ENCODE measurements at regions not wholly inside any gene's neighbourhood (a gene's known extent, or its start where the extent isn't known, plus 50 kb on each side); places are given as distances from the start of the nearest gene placed in this dataset.
A peak's percentile ranks its signal among the peaks of the same experiment; 100 is the strongest.

DNA sequence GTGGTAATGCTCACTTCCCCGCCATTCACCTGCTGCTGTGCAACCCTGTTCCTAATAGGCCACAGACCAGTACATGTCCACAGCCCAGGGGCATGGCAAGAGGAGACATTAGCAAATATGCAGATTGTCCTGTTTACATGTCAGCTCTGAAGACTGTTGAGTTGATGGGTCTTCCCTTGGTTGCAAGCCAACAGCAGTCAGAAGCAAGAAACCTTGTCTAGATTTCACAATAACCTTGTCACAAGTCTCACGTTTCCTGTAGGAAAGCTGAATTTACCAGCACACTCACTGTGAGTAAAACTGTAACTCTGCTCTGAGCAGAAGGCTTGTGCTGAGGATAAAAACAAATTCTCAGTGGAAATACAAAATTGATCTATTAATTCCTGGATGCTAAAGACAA lies 195.1 kb downstream of the HLX start:
- Mint-ChIP-seq H3K9me3 (peaks cover 0 to 4% of the 10 kb centered on the region in 2 donors), H3K36me3 (no peaks in the 10 kb centered on the region), H3K27ac (no peak overlapping the region)
- DNase-seq (ENCODE audit: low spot score in 2 of 2) (no peak), ATAC-seq (peak in 1 of 2 donors; percentile 41)

DNA sequence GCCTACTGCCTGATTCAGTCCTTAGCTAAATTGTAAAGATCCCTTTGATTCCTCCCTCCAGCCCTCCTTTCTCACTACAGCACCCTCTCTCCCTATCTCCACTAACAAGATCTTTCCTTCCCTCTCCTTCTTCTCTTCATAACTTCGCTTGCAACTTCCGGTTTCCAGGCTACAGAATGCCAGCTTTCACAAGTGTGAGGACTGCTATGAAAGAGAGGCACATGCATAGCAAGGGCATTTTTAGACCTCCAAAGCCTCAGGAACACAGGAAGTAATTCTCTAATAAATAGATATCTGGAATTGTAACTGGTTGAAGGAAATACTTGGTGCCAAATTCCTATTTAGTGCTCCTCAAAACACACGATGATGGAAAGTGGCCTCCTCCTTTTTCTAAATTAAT lies 196.7 kb downstream of the HLX start:
- Mint-ChIP-seq H3K9me3 (peaks cover 0 to 4% of the 10 kb centered on the region in 2 donors), H3K36me3 (no peaks in the 10 kb centered on the region), H3K27ac (peak overlapping the region in 1 of 2 donors; percentile 3)
- ATAC-seq = no peak
- no peak for DNase-seq (ENCODE audit: low spot score in 2 of 2)

GRCh38 chr1:221076391-221076811 lies 197.2 kb downstream of the HLX start:
- DNase-seq (ENCODE audit: low spot score in 2 of 2) (no peak), ATAC-seq (no peak)
- no peaks in the 10 kb centered on the region for H3K36me3 Mint-ChIP-seq
- peaks cover 0 to 4% of the 10 kb centered on the region in 2 donors for H3K9me3 Mint-ChIP-seq
- H3K27ac Mint-ChIP-seq = no peak overlapping the region

- Mint-ChIP-seq H3K27ac (no peak overlapping the region), H3K9me3 (peaks cover 0 to 4% of the 10 kb centered on the region in 2 donors), H3K36me3 (no peaks in the 10 kb centered on the region)
- no peak for DNase-seq (ENCODE audit: low spot score in 2 of 2)
- ATAC-seq = no peak
These were observed 199.2 kb downstream of the HLX start for GRCh38 chr1:221078260-221078965.

DNA sequence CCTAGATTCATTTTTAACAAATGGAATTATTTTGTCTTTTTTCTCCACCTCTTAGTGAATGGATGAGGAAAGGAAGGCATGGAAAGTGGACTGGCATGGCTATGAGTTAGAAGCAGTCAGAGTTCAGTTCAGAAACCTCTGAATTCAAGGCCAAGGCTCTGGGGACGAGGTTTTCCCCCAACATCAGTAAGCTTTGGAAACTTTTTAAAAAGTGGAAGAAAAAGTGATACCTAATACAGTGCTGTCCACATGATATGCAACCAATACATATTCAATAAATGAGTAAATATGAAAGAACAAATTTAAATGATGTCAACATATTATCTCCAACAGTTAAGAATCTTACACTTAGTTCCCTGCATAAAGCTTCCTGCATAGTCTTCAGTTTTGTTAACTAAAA lies 204.7 kb downstream of the HLX start:
- no peak for DNase-seq (ENCODE audit: low spot score in 2 of 2)
- Mint-ChIP-seq H3K27ac (no peak overlapping the region), H3K36me3 (no peaks in the 10 kb centered on the region), H3K9me3 (peaks cover 3 to 4% of the 10 kb centered on the region in 2 donors)
- ATAC-seq = peak in 1 of 2 donors; percentile 11

DNA sequence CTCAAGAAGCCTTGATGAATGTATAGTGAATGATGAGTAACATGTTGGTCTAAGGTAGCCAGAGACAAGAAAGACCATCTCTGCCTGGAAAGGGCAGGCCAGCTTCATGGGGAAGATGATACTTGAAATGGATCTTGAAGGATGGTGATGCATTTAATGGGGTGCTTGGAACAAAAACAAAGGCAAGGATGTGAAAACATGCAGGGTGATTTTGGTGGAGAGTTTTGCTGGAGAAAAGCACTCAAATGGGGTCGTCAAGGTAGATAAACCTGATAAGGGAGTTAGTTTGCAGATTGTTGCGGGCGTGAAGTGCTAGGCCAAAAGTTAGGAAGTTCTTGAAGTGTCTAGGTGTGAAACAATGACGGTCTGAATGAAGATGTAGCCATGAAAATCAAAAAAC lies 205.4 kb downstream of the HLX start:
- ATAC-seq (no peak), DNase-seq (ENCODE audit: low spot score in 2 of 2) (no peak)
- Mint-ChIP-seq H3K9me3 (peaks cover 3 to 4% of the 10 kb centered on the region in 2 donors), H3K27ac (no peak overlapping the region), H3K36me3 (no peaks in the 10 kb centered on the region)

GRCh38 chr1:221085701-221086375 lies 206.6 kb downstream of the HLX start:
- Mint-ChIP-seq H3K9me3 (peaks cover 3 to 4% of the 10 kb centered on the region in 2 donors), H3K27ac (no peak overlapping the region), H3K36me3 (no peaks in the 10 kb centered on the region)
- no peak for ATAC-seq
- no peak for DNase-seq (ENCODE audit: low spot score in 2 of 2)

- ATAC-seq (no peak), DNase-seq (ENCODE audit: low spot score in 2 of 2) (no peak)
- H3K36me3 Mint-ChIP-seq = no peaks in the 10 kb centered on the region
- H3K9me3 Mint-ChIP-seq = peaks cover 3 to 4% of the 10 kb centered on the region in 2 donors
- H3K27ac Mint-ChIP-seq = no peak overlapping the region
These were observed 208.7 kb downstream of the HLX start for GRCh38 chr1:221087919-221088318.

DNA sequence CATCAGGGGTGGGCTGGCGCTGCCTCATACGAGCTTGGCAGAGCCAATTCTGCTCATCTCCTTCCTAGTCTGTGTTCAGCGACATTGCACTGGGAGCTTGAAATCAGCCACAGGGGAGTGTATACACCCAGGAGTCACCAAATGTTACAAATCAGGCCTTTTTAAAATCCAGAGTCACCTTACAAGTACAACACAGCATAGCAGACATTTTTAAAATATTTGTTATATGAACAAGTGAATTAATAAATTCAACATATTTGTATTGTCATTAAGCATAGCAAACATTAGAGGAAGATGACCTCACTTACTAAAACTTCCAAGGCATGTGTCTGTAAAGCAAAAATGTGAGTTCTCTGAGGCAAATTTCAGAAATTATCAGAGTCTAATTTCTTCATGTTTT lies 210.0 kb downstream of the HLX start:
- no peak overlapping the region for H3K27ac Mint-ChIP-seq
- ATAC-seq (no peak), DNase-seq (ENCODE audit: low spot score in 2 of 2) (no peak)
- peaks cover 3 to 4% of the 10 kb centered on the region in 2 donors for H3K9me3 Mint-ChIP-seq
- H3K36me3 Mint-ChIP-seq = no peaks in the 10 kb centered on the region

DNA sequence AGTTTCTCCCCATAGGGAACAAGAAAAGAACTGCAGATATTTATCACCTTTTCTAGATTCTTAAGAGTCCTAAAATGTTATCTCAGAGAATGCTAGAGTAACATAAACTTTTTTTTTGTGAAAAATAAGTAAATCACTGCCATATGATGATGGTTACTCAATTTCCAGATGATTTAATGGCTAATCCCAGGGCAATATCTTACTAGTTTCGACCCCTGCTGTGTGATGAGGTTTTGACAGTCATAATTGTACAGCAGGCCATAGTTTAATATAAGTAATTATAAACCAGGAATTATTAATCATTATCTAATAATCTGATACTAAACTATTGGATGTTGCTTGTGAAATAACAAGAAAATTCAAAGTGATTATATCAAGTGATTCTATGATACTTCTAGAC lies 210.6 kb downstream of the HLX start:
- ATAC-seq (no peak), DNase-seq (ENCODE audit: low spot score in 2 of 2) (no peak)
- Mint-ChIP-seq H3K36me3 (no peaks in the 10 kb centered on the region), H3K27ac (no peak overlapping the region), H3K9me3 (peaks cover 0 to under 1% of the 10 kb centered on the region in 2 donors)

GRCh38 chr1:221093903-221094791 lies 214.9 kb downstream of the HLX start:
- Mint-ChIP-seq H3K27ac (no peak overlapping the region), H3K36me3 (peaks cover 10% of the 10 kb centered on the region in 2 donors), H3K9me3 (peaks cover 9% of the 10 kb centered on the region in 2 donors)
- no peak for DNase-seq (ENCODE audit: low spot score in 2 of 2)
- ATAC-seq = no peak

GRCh38 chr1:221097479-221098281 lies 218.4 kb downstream of the HLX start:
- no peak for DNase-seq (ENCODE audit: low spot score in 2 of 2)
- Mint-ChIP-seq H3K27ac (peak overlapping the region in 1 of 2 donors; percentile 1), H3K36me3 (peaks cover 14 to 20% of the 10 kb centered on the region in 2 donors), H3K9me3 (peaks cover 13 to 15% of the 10 kb centered on the region in 2 donors)
- peak in 1 of 2 donors; percentile 82 for ATAC-seq

DNA sequence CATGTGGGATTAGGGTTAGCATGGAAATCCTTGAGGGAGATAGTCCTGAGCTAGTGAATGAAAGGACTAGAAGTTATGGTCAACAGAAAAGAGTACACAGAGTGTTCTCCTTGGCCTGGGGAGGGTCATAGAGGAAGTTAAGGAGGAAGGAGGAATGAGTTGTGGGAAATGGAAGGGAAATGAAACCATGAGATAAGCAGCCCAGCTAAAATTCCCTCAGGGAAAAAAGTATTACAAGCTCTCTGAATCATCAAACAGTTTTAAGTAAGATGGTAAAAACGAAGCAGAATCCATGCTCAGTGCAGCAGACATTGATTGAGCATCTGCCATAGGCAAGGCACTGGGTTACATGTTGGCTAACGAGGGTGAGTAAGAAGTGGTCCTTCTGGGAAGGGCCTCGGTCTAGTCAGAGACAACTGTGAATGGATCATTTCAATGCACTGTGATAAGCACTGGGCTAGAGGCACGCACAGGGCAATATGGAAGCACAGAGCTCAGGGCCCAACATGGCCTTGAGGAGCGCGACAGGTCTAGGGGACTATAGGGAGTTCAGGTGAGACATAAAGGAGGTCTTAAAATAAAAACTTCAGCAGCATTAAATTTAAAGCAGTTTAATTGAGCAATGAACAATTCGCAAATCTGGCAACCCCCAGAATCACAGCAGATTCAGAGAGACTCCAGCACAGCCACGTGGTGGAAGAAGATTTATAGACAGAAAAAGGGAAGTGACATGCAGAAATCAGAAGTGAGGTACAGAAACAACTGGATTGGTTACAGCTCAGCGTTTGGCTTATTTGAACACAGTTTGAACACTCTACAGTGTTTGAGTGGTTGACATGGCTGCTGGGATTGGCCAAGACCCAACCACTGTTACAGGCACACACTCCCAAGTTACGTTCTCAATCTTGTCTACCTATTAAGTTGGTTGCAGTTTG lies 219.5 kb downstream of the HLX start:
- ATAC-seq = no peak
- Mint-ChIP-seq H3K36me3 (peaks cover 14 to 21% of the 10 kb centered on the region in 2 donors), H3K9me3 (peaks cover 15 to 16% of the 10 kb centered on the region in 2 donors), H3K27ac (peak overlapping the region in 1 of 2 donors; percentile 1)
- no peak for DNase-seq (ENCODE audit: low spot score in 2 of 2)

DNA sequence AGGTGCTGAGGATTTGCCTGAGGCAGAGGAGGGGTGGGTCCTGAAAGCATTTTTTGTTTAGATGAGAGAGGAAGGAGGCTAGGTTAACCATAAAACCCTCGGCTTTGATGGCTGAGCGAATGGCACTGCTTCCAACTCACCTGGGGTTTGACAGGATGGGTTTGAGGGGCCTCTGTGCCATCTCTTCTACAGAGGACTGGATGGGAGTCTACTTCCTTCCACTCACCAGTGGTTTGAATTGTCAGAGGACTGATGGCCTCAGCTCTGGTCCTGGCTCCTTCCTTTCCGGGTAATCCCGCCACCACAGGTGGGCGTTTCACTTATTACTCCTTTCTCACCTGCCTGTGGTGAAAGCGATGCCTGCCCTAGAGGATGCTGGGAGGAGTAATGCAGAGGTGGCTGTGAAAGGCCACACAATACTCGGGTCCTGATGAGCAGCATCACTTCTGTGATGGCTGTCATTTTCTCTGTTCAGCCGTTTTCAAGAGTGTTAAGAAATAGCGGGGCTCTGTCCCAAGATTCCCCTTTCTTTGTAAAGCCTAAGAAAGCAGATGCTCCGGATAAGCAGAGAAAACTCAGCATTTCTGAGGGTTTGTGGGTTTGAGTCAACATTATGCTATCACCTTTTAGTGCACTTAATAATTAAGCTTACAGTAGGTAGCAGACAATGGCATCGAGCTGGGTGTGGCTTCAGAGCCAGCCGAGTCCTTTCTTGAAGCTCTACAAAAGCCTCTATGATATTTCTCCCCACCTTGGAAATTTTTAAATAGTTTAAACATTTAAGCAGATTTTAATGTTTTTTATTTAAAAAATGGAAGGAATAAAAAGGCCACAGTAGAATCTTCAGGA lies 220.7 kb downstream of the HLX start:
- peak overlapping the region in 1 of 2 donors; percentile 94 for H3K27ac Mint-ChIP-seq
- ATAC-seq = peak in 1 of 2 donors; percentile 57
- H3K36me3 Mint-ChIP-seq = peaks cover 14 to 21% of the 10 kb centered on the region in 2 donors
- DNase-seq (ENCODE audit: low spot score in 2 of 2) = no peak
- H3K9me3 Mint-ChIP-seq = peaks cover 15 to 18% of the 10 kb centered on the region in 2 donors
